Sigmoid colon (tissue), 3 donors: ENCODE measurements at regions not wholly inside any gene's neighbourhood (a gene's known extent, or its start where the extent isn't known, plus 50 kb on each side); places are given as distances from the start of the nearest gene placed in this dataset.
"Not testable (repeated sequence)": the region's sequence is repeated elsewhere in the genome, so short reads cannot be mapped to it uniquely, and the experiment has no call there.

ENCODE experiments used
- CTCF ChIP-seq, 4 experiments: fragments of 450-650 bp in 3 of 4; fragments of 200-600 bp in 1 of 4; IDR thresholded peaks; one replicate each; pipeline ENCODE4 v1.5.1; 2016 to 2019; ENCODE audit warnings: antibody characterized with exemption in 4 of 4, mild to moderate bottlenecking in 3 of 4, moderate library complexity in 2 of 4
- POLR2A ChIP-seq, 2 donors: fragments of 450-650 bp; IDR thresholded peaks; one replicate each; pipeline ENCODE4 v1.6.1; 2016; ENCODE audit warnings: antibody characterized with exemption in 2 of 2, mild to moderate bottlenecking in 2 of 2, moderate library complexity in 2 of 2

GRCh38 chr21:9919446-9919845 lies 601.9 kb upstream of the TPTE start:
- TF ChIP-seq CTCF, POLR2A (IDR thresholded peaks at IDR 0.05): not testable (repeated sequence)
